Left ventricle myocardium inferior (tissue), 1 donor: ENCODE measurements at regions not wholly inside any gene's neighbourhood (a gene's known extent, or its start where the extent isn't known, plus 50 kb on each side); places are given as distances from the start of the nearest gene placed in this dataset.

ENCODE experiments used
- DNase-seq: peaks from one replicate; pipeline ENCODE4 v3.0.0-alpha.2; 2020
- H3K27ac ChIP-seq: fragments of 200-600 bp; replicated peaks from 2 replicates; pipeline ENCODE4 v1.8.0; 2021
- H3K27me3 ChIP-seq: fragments of 200-600 bp; 2 replicates; pipeline ENCODE4 v1.8.0; 2021; ENCODE audit warnings: low read depth
- H3K36me3 ChIP-seq: fragments of 200-600 bp; 2 replicates; pipeline ENCODE4 v1.8.0; 2021
- H3K4me1 ChIP-seq: fragments of 200-600 bp; 2 replicates; pipeline ENCODE4 v1.8.0; 2021
- H3K4me3 ChIP-seq: fragments of 200-600 bp; 2 replicates; pipeline ENCODE4 v1.8.0; 2021; ENCODE audit warnings: mild to moderate bottlenecking, moderate library complexity
- H3K9me3 ChIP-seq: fragments of 200-600 bp; replicated peaks from 2 replicates; pipeline ENCODE4 v1.8.0; 2021
- CTCF ChIP-seq: fragments of 200-600 bp; IDR thresholded peaks from 2 replicates; pipeline ENCODE4 v1.8.0; 2021; ENCODE audit warnings: antibody characterized with exemption, mild to moderate bottlenecking, borderline replicate concordance
- intact Hi-C: fragments of 100-400 bp; cut with micrococcal nuclease; formaldehyde crosslinking; loops from one replicate; pipeline ENCODE4 v1.11.0; 2022
- donor health status: DM: no; HTN: yes; CAD: no; lungs with severe emphysema.

- Histone ChIP-seq H3K4me3 (no peak overlapping the region), H3K27ac (no peak overlapping the region), H3K9me3 (no peaks in the 10 kb centered on the region), H3K4me1 (peaks cover 17% of the 10 kb centered on the region), H3K36me3 (no peaks in the 10 kb centered on the region), H3K27me3 (no peaks in the 10 kb centered on the region)
- TF ChIP-seq CTCF: no peak
- no peak for DNase-seq
- intact Hi-C loops: no loop called here
These were observed 935.0 kb upstream of the INTU start for GRCh38 chr4:126697748-126698147.

GRCh38 chr4:126698224-126698623, 934.5 kb upstream of the INTU start:
- TF ChIP-seq CTCF: no peak
- Histone ChIP-seq H3K27me3 (no peaks in the 10 kb centered on the region), H3K9me3 (no peaks in the 10 kb centered on the region), H3K4me1 (peaks cover 19% of the 10 kb centered on the region), H3K36me3 (no peaks in the 10 kb centered on the region), H3K4me3 (no peak overlapping the region), H3K27ac (no peak overlapping the region)
- intact Hi-C loops: no loop called here
- DNase-seq: no peak

GRCh38 chr4:126701756-126702155, 931.0 kb upstream of the INTU start:
- H3K9me3 ChIP-seq: no peaks in the 10 kb centered on the region
- no peak overlapping the region for H3K27ac ChIP-seq
- H3K4me1 ChIP-seq: peaks cover 19% of the 10 kb centered on the region
- no peak overlapping the region for H3K4me3 ChIP-seq
- no peaks in the 10 kb centered on the region for H3K36me3 ChIP-seq
- intact Hi-C loops: no loop called here
- TF ChIP-seq CTCF: no peak
- no peaks in the 10 kb centered on the region for H3K27me3 ChIP-seq
- DNase-seq: peak; percentile 40

GRCh38 chr4:126702747-126703146, 930.0 kb upstream of the INTU start:
- Histone ChIP-seq H3K9me3 (no peaks in the 10 kb centered on the region), H3K4me1 (peaks cover 19% of the 10 kb centered on the region), H3K27ac (no peak overlapping the region), H3K27me3 (no peaks in the 10 kb centered on the region), H3K36me3 (no peaks in the 10 kb centered on the region), H3K4me3 (no peak overlapping the region)
- no peak for TF ChIP-seq CTCF
- DNase-seq: no peak
- intact Hi-C loops: no loop called here

GRCh38 chr4:126705266-126705665, 927.5 kb upstream of the INTU start:
- no peak overlapping the region for H3K27ac ChIP-seq
- DNase-seq: no peak
- intact Hi-C loops: no loop called here
- no peak overlapping the region for H3K4me3 ChIP-seq
- no peaks in the 10 kb centered on the region for H3K9me3 ChIP-seq
- H3K27me3 ChIP-seq: no peaks in the 10 kb centered on the region
- no peaks in the 10 kb centered on the region for H3K36me3 ChIP-seq
- H3K4me1 ChIP-seq: peaks cover 19% of the 10 kb centered on the region
- TF ChIP-seq CTCF: no peak

GRCh38 chr4:126708716-126709115, 924.0 kb upstream of the INTU start:
- Histone ChIP-seq H3K4me3 (no peak overlapping the region), H3K27me3 (no peaks in the 10 kb centered on the region), H3K36me3 (no peaks in the 10 kb centered on the region), H3K27ac (no peak overlapping the region), H3K4me1 (no peaks in the 10 kb centered on the region), H3K9me3 (no peaks in the 10 kb centered on the region)
- TF ChIP-seq CTCF: no peak
- intact Hi-C loops: no loop called here
- no peak for DNase-seq
